Heart left ventricle (tissue), 13 donors: ENCODE measurements at regions not wholly inside any gene's neighbourhood (a gene's known extent, or its start where the extent isn't known, plus 50 kb on each side); places are given as distances from the start of the nearest gene placed in this dataset.

Source experiments
- POLR2A ChIP-seq, 2 donors: fragments of 450-650 bp; IDR thresholded peaks; one replicate each; pipeline ENCODE4 v1.6.1; 2017; ENCODE audit warnings: antibody characterized with exemption in 2 of 2, mild to moderate bottlenecking in 2 of 2, moderate library complexity in 2 of 2
- TF ChIP-seq, protein P1 (sequence below), 12 donors: fragments of 200-600 bp; sonication (generic) in 4 of 12; IDR thresholded peaks; one replicate each; pipeline versions ENCODE4 v1.5.0 to v1.8.0; 2018 to 2022; ENCODE audit warnings: antibody characterized with exemption in 12 of 12, mild to moderate bottlenecking in 5 of 12
- donor health status: ischemic (EF 13 %, LVEDD 7.1; RV severe dilation, severe dysfunction).
- donor health status: DM: no; HTN: yes; CAD: no.
- donor health status: DM: no; HTN: no; CAD: no.
- donor health status: ischemic (EF 25% LVEDD 6.9; RV normal size, moderate dysfunction).
- donor health status: ischemic (EF 25% LVEDD 5.7; RV mildly dilated, moderate dysfunction).
- donor health status: ischemic (EF 35%, LVEDD 5.7; RV mildly dilated, moderate dysfunction).
- donor health status: nonischemic (EF 11% LVEDD 7.7; RV severe dilation, severe dysfunction).
- donor health status: DM: yes; HTN: yes; CAD: no.
- donor health status: PGD.
- donor health status: ischemic (EF 29% LVEDD 5.4; RV normal size, mild dysfunction).
- donor health status: nonischemic (EF 23%, LVEDD 6.1; RV moderate dilation, normal function).

DNA sequence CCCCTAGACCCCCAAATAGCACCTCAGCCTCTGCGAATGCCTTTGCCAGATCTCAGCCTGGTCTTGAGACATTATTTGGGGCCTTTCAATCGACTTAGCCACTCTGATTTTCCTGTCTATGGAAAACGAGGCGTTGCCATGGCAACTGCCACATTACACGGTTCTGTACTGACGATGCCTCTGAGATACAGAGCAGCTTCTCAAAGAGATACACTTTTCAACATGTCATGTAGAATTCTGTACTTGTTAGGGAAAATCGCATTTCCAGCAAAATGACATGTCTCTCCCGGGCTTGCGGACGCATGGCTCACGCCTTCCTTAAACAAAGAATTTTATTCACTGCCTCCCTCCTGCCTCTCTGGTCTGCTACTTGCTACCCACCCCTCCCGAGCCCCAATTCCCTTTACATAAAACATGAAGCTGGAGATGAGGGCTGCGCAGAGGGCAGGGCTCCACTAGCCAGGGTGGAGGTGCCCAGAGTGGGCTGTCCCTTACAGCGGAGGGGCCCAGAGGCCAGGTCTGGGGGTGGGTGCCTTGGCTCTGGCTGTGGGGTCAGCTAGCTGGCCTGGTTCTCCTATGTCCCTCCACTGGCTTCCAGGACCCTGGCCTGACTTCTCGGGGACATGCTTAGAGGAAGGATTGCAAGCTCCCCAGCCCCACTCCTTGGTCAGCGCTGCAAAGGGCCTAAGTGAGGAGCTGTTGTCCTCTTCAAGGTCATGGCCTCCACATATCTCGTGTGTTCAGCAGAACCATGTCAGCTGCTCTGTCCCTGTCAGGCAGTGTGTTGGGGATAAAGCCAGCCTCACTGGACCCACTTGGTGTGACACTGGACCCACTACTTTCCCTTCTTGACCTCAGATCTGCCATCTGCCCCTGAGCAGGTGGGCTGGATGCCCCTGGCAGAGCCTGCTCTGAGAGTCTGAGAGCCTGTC is 342.5 kb downstream of the RPS24 start:
- TF ChIP-seq, protein P1, sequence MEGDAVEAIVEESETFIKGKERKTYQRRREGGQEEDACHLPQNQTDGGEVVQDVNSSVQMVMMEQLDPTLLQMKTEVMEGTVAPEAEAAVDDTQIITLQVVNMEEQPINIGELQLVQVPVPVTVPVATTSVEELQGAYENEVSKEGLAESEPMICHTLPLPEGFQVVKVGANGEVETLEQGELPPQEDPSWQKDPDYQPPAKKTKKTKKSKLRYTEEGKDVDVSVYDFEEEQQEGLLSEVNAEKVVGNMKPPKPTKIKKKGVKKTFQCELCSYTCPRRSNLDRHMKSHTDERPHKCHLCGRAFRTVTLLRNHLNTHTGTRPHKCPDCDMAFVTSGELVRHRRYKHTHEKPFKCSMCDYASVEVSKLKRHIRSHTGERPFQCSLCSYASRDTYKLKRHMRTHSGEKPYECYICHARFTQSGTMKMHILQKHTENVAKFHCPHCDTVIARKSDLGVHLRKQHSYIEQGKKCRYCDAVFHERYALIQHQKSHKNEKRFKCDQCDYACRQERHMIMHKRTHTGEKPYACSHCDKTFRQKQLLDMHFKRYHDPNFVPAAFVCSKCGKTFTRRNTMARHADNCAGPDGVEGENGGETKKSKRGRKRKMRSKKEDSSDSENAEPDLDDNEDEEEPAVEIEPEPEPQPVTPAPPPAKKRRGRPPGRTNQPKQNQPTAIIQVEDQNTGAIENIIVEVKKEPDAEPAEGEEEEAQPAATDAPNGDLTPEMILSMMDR (IDR thresholded peaks at IDR 0.05) = no peak
- TF ChIP-seq POLR2A (IDR thresholded peaks at IDR 0.05) = no peak
